A549 (cell line): ENCODE measurements at regions not wholly inside any gene's neighbourhood (a gene's known extent, or its start where the extent isn't known, plus 50 kb on each side); places are given as distances from the start of the nearest gene placed in this dataset.

Source experiments
- ATAC-seq, 2 experiments: fragments of 200-7000 bp in 1 of 2; fragments of >200 bp in 1 of 2; cut with Nextera tagmentation in 1 of 2; cut with Tn5 transposase in 1 of 2; 3 replicates each; pipeline versions ENCODE4 v1.8.0 to v1.9.1; 2018 to 2020; ENCODE audit warnings: mild to moderate bottlenecking in 1 of 2, moderate library complexity in 1 of 2
- CTCF ChIA-PET: fragments of 300-600 bp; sonication (Branson Sonifier 250); formaldehyde crosslinking; extraction: SDS; loops from one replicate; lab custom pipeline; 2021; ENCODE audit warnings: antibody characterized with exemption, inconsistent platforms; lab: Yijun Ruan, JAX
- POLR2A ChIA-PET: fragments of 350-600 bp; formaldehyde crosslinking; extraction: SDS; loops from one replicate; lab custom pipeline; 2021; ENCODE audit warnings: antibody characterized with exemption, inconsistent platforms; lab: Yijun Ruan, JAX
- DNase-seq, 2 experiments: peaks; one replicate each; pipeline versions ENCODE4 v3.0.0 to v3.0.0-alpha.2; 2011 to 2016; ENCODE audit warnings: low read depth in 1 of 2, low spot score in 1 of 2
- FAIRE-seq: peaks from 2 replicates; lab custom pipeline; 2011; peaks lifted over from hg19 to GRCh38; lab: Jason Lieb, UNC
- H3K27ac ChIP-seq, 2 experiments: fragments of >200 bp; sonication (Bioruptor Twin); formaldehyde crosslinking; 3 replicates each; pipeline ENCODE4 v1.5.1; 2016 to 2017
- H3K4me1 ChIP-seq: fragments of >200 bp; sonication (Bioruptor Twin); formaldehyde crosslinking; 3 replicates; pipeline ENCODE4 v1.6.1; 2016
- H3K4me2 ChIP-seq: fragments of >200 bp; sonication (Bioruptor Twin); formaldehyde crosslinking; 3 replicates; pipeline ENCODE4 v1.6.1; 2016
- H3K4me3 ChIP-seq: fragments of >200 bp; sonication (Bioruptor Twin); formaldehyde crosslinking; 3 replicates; pipeline ENCODE4 v1.5.1; 2016
- H3K9me3 ChIP-seq: fragments of >200 bp; sonication (Bioruptor Twin); formaldehyde crosslinking; 3 replicates; pipeline ENCODE4 v1.6.1; 2016
- CBX2 ChIP-seq: fragments of 200-600 bp; sonication (generic); IDR thresholded peaks from 2 replicates; pipeline ENCODE4 v1.6.1; 2016; ENCODE audit warnings: low read depth, mild to moderate bottlenecking, borderline replicate concordance
- CBX8 ChIP-seq: fragments of 200-600 bp; sonication (generic); IDR thresholded peaks from 2 replicates; pipeline ENCODE4 v1.6.1; 2016
- EHMT2 ChIP-seq: fragments of 200-600 bp; sonication (generic); IDR thresholded peaks from 2 replicates; pipeline ENCODE4 v1.6.1; 2016; ENCODE audit warnings: antibody characterized with exemption, low read depth, mild to moderate bottlenecking, moderate library complexity
- FOXS1 ChIP-seq: fragments of 250-450 bp; sonication (Bioruptor Pico); IDR thresholded peaks from 2 replicates; pipeline ENCODE4 v1.5.0; 2020; ENCODE audit warnings: mild to moderate bottlenecking, moderate library complexity
- JUN ChIP-seq, 2 experiments: fragments of >200 bp; sonication (Bioruptor Twin); formaldehyde crosslinking; IDR thresholded peaks; 2 replicates in 1 of 2; 3 replicates in 1 of 2; pipeline ENCODE4 v1.6.1; 2016 to 2017
- KDM5A ChIP-seq: fragments of 200-600 bp; sonication (generic); IDR thresholded peaks from 2 replicates; pipeline ENCODE4 v1.6.1; 2016; ENCODE audit warnings: antibody characterized with exemption, mild to moderate bottlenecking
- MAFK ChIP-seq: fragments of 450-650 bp; IDR thresholded peaks from 2 replicates; pipeline ENCODE4 v1.6.1; 2014; ENCODE audit not compliant: partially characterized antibody
- MYC ChIP-seq: IDR thresholded peaks from 2 replicates; pipeline ENCODE4 v1.6.1; 2012; ENCODE audit warnings: mild to moderate bottlenecking, inconsistent platforms, low read length, improper control_type of control experiment, borderline replicate concordance
- NFE2L2 ChIP-seq: fragments of 150-350 bp; conservative IDR thresholded peaks from 2 replicates; pipeline ENCODE4 v1.6.1; 2014; ENCODE audit warnings: low read length
- NPAS2 ChIP-seq: fragments of 250-450 bp; sonication (Bioruptor Pico); IDR thresholded peaks from 2 replicates; pipeline ENCODE4 v1.8.0; 2022; ENCODE audit warnings: mild to moderate bottlenecking, moderate library complexity, borderline replicate concordance
- REST ChIP-seq: fragments of 200-600 bp; sonication (generic); IDR thresholded peaks from 2 replicates; pipeline ENCODE4 v1.6.1; 2016; ENCODE audit warnings: antibody characterized with exemption, mild to moderate bottlenecking, moderate library complexity
- SMC3 ChIP-seq: fragments of >200 bp; sonication (Bioruptor Twin); formaldehyde crosslinking; IDR thresholded peaks from 3 replicates; pipeline ENCODE4 v1.6.1; 2018; ENCODE audit warnings: inconsistent platforms
- TP53 ChIP-seq: fragments of 250-450 bp; sonication (Bioruptor Pico); IDR thresholded peaks from 2 replicates; pipeline ENCODE4 v1.5.0; 2021; ENCODE audit warnings: mild to moderate bottlenecking, moderate library complexity
- USF2 ChIP-seq: fragments of 450-650 bp; IDR thresholded peaks from 2 replicates; pipeline ENCODE4 v1.6.1; 2014; ENCODE audit warnings: antibody characterized with exemption
- ZFP36 ChIP-seq: fragments of 450-650 bp; IDR thresholded peaks from 2 replicates; pipeline ENCODE4 v1.6.1; 2014; ENCODE audit warnings: borderline replicate concordance; ENCODE audit not compliant: partially characterized antibody
- ZNF302 ChIP-seq: fragments of 250-450 bp; sonication (Bioruptor Pico); IDR thresholded peaks from 2 replicates; pipeline ENCODE4 v1.9.0; 2021; ENCODE audit warnings: inconsistent platforms, mild to moderate bottlenecking, moderate library complexity
- WGBS: methylation state at CpG from one replicate; pipeline ENCODE4 v1.1.6; 2017; ENCODE audit errors: missing lambda C conversion rate; 5-methylcytosine and 5-hydroxymethylcytosine counted together

DNA sequence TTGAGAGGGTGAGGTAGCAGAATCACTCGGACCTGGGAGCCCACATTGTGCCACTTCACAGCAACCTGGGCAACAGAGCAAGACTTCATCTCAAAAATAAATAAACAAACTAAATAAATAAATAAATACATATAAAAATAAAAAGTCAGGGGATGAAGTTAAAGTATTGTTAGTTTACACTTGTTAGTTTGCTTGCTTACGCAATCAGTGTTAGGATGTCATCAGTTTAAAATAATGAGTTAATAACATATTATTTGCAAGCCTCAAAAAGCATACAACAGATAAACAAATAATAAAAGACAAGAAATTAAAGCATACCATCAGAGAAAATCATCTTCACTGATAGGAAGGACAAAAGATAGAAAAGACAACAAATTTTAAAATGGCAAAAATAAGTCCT is 891.1 kb upstream of the PCDH7 start:
- Histone ChIP-seq H3K9me3 (no peaks in the 10 kb centered on the region), H3K4me3 (no peak overlapping the region), H3K27ac (no peak overlapping the region), H3K4me1 (no peaks in the 10 kb centered on the region), H3K4me2 (no peak overlapping the region)
- TF ChIP-seq USF2 (no peak), MYC (no peak)
- 27% methylated on average over 2 of the region's 2 CpGs for WGBS
- ATAC-seq (no peak), FAIRE-seq (no peak), DNase-seq (no peak)
- ChIA-PET POLR2A (no interaction called here), CTCF (no interaction called here)

DNA sequence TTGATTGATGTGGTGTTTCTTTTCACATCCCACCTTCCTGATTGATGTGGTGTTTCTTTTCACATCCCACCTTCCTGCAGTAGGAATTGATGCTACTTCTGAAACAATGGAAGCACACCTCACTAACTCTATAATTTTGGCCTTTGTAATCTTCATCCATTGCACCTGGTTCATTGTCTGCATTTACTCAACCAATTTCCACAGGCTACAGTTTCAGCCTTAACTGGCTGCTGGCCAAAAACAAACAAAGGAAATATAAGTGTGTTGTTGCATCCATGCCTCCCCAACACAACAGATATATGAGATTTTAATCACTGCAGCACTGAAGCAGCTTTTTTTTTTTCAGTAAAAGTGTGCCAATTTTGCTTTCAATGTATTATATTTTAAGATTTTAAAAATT is 867.6 kb upstream of the PCDH7 start:
- H3K4me1 ChIP-seq = no peaks in the 10 kb centered on the region
- H3K4me2 ChIP-seq = no peak overlapping the region
- no peaks in the 10 kb centered on the region for H3K9me3 ChIP-seq
- H3K27ac ChIP-seq = no peak overlapping the region
- CTCF ChIA-PET = no interaction called here
- DNase-seq (no peak), FAIRE-seq (no peak), ATAC-seq (no peak)
- no peak for TF ChIP-seq KDM5A
- no peak for TF ChIP-seq FOXS1 (CRISPR knock-in tag)
- no peak for TF ChIP-seq NPAS2 (CRISPR knock-in tag)
- no peak for TF ChIP-seq ZNF302 (CRISPR knock-in tag)
- TF ChIP-seq CBX8 = no peak
- no peak for TF ChIP-seq MAFK
- H3K4me3 ChIP-seq = no peak overlapping the region
- POLR2A ChIA-PET = no interaction called here

GRCh38 chr4:29853833-29854232 is 866.3 kb upstream of the PCDH7 start:
- TF ChIP-seq EHMT2 (no peak), JUN (IDR thresholded peaks at IDR 0.05) (no peak), SMC3 (no peak)
- Histone ChIP-seq H3K4me3 (no peak overlapping the region), H3K4me1 (no peaks in the 10 kb centered on the region), H3K4me2 (no peak overlapping the region), H3K9me3 (no peaks in the 10 kb centered on the region), H3K27ac (no peak overlapping the region)
- DNase-seq (no peak), FAIRE-seq (no peak), ATAC-seq (no peak)
- CTCF ChIA-PET = no interaction called here
- 16% methylated on average over 2 of the region's 2 CpGs for WGBS
- POLR2A ChIA-PET = no interaction called here

DNA sequence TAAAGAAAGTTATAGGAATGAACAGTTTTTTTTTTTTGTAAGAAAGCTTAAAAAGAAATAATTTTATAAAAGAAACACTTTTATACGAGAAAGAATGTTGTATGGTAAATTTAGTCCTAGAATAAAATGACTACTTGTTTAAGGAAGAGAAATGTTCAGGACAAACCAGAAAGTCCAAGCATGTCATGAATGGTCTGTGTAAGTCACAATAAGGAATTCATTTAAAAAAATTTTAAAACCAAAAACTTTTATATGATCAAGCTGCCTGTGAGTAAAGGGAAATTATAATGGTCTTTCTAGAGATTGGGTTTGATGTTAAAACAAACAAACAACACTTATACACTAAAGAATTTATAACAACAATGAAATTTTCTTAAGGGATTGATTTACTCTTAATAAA is 858.9 kb upstream of the PCDH7 start:
- no peak for ATAC-seq

More for the DNA sequence above, 858.9 kb upstream of the PCDH7 start:
- no peak for TF ChIP-seq REST
- no peak for TF ChIP-seq TP53 (CRISPR knock-in tag)
- no peak for TF ChIP-seq NFE2L2
- TF ChIP-seq ZFP36 = peak; percentile 52
- no peak for TF ChIP-seq CBX2
- Histone ChIP-seq H3K4me3 (no peak overlapping the region), H3K9me3 (no peaks in the 10 kb centered on the region), H3K4me1 (no peaks in the 10 kb centered on the region), H3K27ac (no peak overlapping the region), H3K4me2 (no peak overlapping the region)
- CTCF ChIA-PET = no interaction called here
- POLR2A ChIA-PET = no interaction called here
- FAIRE-seq (no peak), DNase-seq (peak in 1 of 2 experiments; percentile 1)
- 0% methylated on average over 1 of the region's 1 CpG for WGBS
